ENCODE measurements at regions not wholly inside any gene's neighbourhood (a gene's known extent, or its start where the extent isn't known, plus 50 kb on each side); places are given as distances from the start of the nearest gene placed in this dataset.

DNA sequence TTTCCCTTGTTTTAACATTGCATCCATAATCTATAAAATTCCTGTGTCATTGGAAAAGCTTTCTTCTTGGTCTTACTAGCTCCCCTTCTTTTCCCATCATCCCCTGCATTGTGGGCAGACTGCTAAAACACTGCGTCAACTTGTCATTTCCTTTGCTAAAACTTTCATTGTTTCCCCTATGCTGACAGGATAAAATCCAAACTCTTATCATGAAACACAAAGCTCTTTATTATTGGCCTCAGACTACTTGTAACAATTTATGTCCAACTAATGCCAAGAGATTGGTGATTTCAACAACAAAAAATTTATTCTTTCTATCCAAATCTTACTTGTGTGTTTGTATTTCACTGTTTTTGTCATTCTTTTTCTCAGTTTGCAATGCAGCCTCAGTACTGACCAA lies 339.1 kb downstream of the HGF start:
- TF ChIP-seq, protein P1, sequence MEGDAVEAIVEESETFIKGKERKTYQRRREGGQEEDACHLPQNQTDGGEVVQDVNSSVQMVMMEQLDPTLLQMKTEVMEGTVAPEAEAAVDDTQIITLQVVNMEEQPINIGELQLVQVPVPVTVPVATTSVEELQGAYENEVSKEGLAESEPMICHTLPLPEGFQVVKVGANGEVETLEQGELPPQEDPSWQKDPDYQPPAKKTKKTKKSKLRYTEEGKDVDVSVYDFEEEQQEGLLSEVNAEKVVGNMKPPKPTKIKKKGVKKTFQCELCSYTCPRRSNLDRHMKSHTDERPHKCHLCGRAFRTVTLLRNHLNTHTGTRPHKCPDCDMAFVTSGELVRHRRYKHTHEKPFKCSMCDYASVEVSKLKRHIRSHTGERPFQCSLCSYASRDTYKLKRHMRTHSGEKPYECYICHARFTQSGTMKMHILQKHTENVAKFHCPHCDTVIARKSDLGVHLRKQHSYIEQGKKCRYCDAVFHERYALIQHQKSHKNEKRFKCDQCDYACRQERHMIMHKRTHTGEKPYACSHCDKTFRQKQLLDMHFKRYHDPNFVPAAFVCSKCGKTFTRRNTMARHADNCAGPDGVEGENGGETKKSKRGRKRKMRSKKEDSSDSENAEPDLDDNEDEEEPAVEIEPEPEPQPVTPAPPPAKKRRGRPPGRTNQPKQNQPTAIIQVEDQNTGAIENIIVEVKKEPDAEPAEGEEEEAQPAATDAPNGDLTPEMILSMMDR (IDR thresholded peaks at IDR 0.05) = no peak
- no peak for TF ChIP-seq EZH2 (IDR thresholded peaks at IDR 0.05; ENCODE audit: borderline replicate concordance, insufficient read depth, low read depth, low read length, poor library complexity, severe bottlenecking)

Measured in B cell (primary cell).